HG03575 (cell line): ENCODE measurements at regions not wholly inside any gene's neighbourhood (a gene's known extent, or its start where the extent isn't known, plus 50 kb on each side); places are given as distances from the start of the nearest gene placed in this dataset.

Experiments
- ATAC-seq: cut with Tn5 transposase; IDR thresholded peaks from one replicate; pipeline ENCODE4 v1.9.1; 2021; ENCODE audit not compliant: unreplicated experiment, insufficient number of reproducible peaks, low FRiP score; ENCODE audit errors: extremely low read depth

- no peak for ATAC-seq
These were observed 772.5 kb downstream of the NR2F1-AS1 start for GRCh38 chr5:92808474-92808873.

GRCh38 chr5:92807085-92807484 is 773.9 kb downstream of the NR2F1-AS1 start:
- no peak for ATAC-seq

- ATAC-seq, result no peak
These were observed 775.6 kb downstream of the NR2F1-AS1 start for GRCh38 chr5:92805446-92805845.

GRCh38 chr5:92801911-92802310 is 779.1 kb downstream of the NR2F1-AS1 start:
- ATAC-seq, result no peak

GRCh38 chr5:92800365-92800764 is 780.7 kb downstream of the NR2F1-AS1 start:
- no peak for ATAC-seq

GRCh38 chr5:92795633-92796032 is 785.4 kb downstream of the NR2F1-AS1 start:
- no peak for ATAC-seq

GRCh38 chr5:92780057-92780456 is 801.0 kb downstream of the NR2F1-AS1 start:
- no peak for ATAC-seq

GRCh38 chr5:92779536-92779935 is 801.5 kb downstream of the NR2F1-AS1 start:
- ATAC-seq, result no peak

- ATAC-seq, result no peak
These were observed 802.8 kb downstream of the NR2F1-AS1 start for GRCh38 chr5:92778261-92778660.

- no peak for ATAC-seq
These were observed 803.6 kb downstream of the NR2F1-AS1 start for GRCh38 chr5:92777421-92777820.

GRCh38 chr5:92775711-92776615 is 805.1 kb downstream of the NR2F1-AS1 start:
- no peak for ATAC-seq

- no peak for ATAC-seq
These were observed 811.0 kb downstream of the NR2F1-AS1 start for GRCh38 chr5:92769978-92770377.

- ATAC-seq, result no peak
These were observed 819.4 kb downstream of the NR2F1-AS1 start for GRCh38 chr5:92761585-92761984.

- ATAC-seq, result no peak
These were observed 820.5 kb downstream of the NR2F1-AS1 start for GRCh38 chr5:92760550-92760949.

GRCh38 chr5:92758552-92758951 is 822.5 kb downstream of the NR2F1-AS1 start:
- no peak for ATAC-seq

- no peak for ATAC-seq
These were observed 831.1 kb downstream of the NR2F1-AS1 start for GRCh38 chr5:92749943-92750342.

GRCh38 chr5:92748072-92748676 is 832.8 kb downstream of the NR2F1-AS1 start:
- ATAC-seq, result no peak

- no peak for ATAC-seq
These were observed 839.1 kb downstream of the NR2F1-AS1 start for GRCh38 chr5:92741906-92742305.

GRCh38 chr5:92734211-92734940 is 846.6 kb downstream of the NR2F1-AS1 start:
- ATAC-seq, result no peak

GRCh38 chr5:92730486-92730885 is 850.5 kb downstream of the NR2F1-AS1 start:
- no peak for ATAC-seq
